AG04450 (cell line): ENCODE measurements at regions not wholly inside any gene's neighbourhood (a gene's known extent, or its start where the extent isn't known, plus 50 kb on each side); places are given as distances from the start of the nearest gene placed in this dataset.

ENCODE experiments used
- CTCF ChIA-PET: fragments of 300-600, 350-600 bp; formaldehyde crosslinking; extraction: SDS; loops from one replicate; lab custom pipeline; 2022; ENCODE audit warnings: antibody characterized with exemption, inconsistent platforms; lab: Charles Lee
- POLR2A ChIA-PET: fragments of 350-600 bp; formaldehyde crosslinking; extraction: SDS; loops from one replicate; lab custom pipeline; 2021; ENCODE audit warnings: antibody characterized with exemption, inconsistent platforms; lab: Yijun Ruan, JAX
- DNase-seq: peaks from one replicate; pipeline ENCODE4 v3.0.0-alpha.2; 2011; ENCODE audit warnings: low read depth, low spot score
- H3K27ac ChIP-seq: one replicate; pipeline ENCODE4 v1.5.1; 2012; ENCODE audit warnings: low read depth, low read length, control low read depth
- H3K27me3 ChIP-seq: one replicate; pipeline ENCODE4 v1.6.0; 2012; ENCODE audit warnings: low read length; ENCODE audit not compliant: control insufficient read depth, insufficient read depth
- H3K4me3 ChIP-seq: 2 replicates; pipeline ENCODE4 v1.5.1; 2011; ENCODE audit warnings: mild to moderate bottlenecking, low read depth, low read length, control low read depth
- H3K9me3 ChIP-seq: 2 replicates; pipeline ENCODE4 v1.5.1; 2012; ENCODE audit warnings: low read length; ENCODE audit not compliant: control insufficient read depth, insufficient read depth
- TF ChIP-seq, protein P1 (sequence below): IDR thresholded peaks from 2 replicates; pipeline ENCODE4 v1.5.1; 2011; ENCODE audit warnings: low read depth, low read length, control low read depth, inconsistent platforms

DNA sequence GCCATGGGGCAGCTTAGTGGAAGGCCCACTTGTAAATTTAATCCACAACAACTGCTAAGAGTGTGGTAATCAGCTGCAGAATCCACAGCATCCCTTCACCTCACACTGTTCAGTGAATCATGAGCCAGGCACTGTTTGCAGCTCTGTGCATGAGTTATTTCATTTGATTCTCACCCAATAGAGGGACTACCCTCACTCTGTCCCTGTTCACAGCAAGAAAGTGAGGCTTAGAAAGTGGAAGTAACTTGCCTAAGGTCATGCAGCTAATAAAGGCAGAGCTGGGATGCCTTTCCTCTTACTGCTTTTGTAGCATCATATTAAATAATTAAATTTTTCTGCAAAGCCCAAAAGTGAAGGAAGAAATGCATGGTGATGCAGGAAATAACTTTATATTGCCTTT, 346.5 kb upstream of the PLD5 start:
- Histone ChIP-seq H3K9me3 (peaks cover 28% of the 10 kb centered on the region), H3K27me3 (no peaks in the 10 kb centered on the region), H3K27ac (no peak overlapping the region), H3K4me3 (no peak overlapping the region)
- TF ChIP-seq, protein P1, sequence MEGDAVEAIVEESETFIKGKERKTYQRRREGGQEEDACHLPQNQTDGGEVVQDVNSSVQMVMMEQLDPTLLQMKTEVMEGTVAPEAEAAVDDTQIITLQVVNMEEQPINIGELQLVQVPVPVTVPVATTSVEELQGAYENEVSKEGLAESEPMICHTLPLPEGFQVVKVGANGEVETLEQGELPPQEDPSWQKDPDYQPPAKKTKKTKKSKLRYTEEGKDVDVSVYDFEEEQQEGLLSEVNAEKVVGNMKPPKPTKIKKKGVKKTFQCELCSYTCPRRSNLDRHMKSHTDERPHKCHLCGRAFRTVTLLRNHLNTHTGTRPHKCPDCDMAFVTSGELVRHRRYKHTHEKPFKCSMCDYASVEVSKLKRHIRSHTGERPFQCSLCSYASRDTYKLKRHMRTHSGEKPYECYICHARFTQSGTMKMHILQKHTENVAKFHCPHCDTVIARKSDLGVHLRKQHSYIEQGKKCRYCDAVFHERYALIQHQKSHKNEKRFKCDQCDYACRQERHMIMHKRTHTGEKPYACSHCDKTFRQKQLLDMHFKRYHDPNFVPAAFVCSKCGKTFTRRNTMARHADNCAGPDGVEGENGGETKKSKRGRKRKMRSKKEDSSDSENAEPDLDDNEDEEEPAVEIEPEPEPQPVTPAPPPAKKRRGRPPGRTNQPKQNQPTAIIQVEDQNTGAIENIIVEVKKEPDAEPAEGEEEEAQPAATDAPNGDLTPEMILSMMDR = no peak
- DNase-seq = no peak
- CTCF ChIA-PET = no interaction called here
- POLR2A ChIA-PET = no interaction called here

DNA sequence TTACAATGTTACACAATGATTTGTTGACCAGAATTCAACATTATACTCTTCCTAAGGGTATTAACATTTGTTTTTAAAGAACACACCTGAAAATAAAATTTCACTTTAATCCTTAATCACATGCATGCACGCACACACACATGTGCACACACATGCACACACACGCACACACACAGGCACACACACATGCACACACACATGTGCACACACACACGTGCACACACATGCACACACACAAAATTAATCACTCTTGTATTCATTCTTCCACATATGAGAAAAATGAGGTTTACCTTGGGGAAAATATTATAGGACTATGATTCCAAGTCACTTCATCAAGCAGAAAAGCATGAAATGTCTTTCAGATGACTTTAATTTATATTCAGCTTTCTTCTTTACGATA, 331.8 kb upstream of the PLD5 start:
- DNase-seq = no peak
- ChIA-PET POLR2A (no interaction called here), CTCF (no interaction called here)
- Histone ChIP-seq H3K9me3 (peaks cover 21% of the 10 kb centered on the region), H3K27me3 (no peaks in the 10 kb centered on the region), H3K27ac (no peak overlapping the region), H3K4me3 (no peak overlapping the region)
- TF ChIP-seq, protein P1 = no peak

- no peak for DNase-seq
- POLR2A ChIA-PET = no interaction called here
- CTCF ChIA-PET = no interaction called here
- TF ChIP-seq, protein P1 = no peak
- Histone ChIP-seq H3K4me3 (no peak overlapping the region), H3K27ac (no peak overlapping the region), H3K9me3 (peaks cover 21% of the 10 kb centered on the region), H3K27me3 (no peaks in the 10 kb centered on the region)
Observed at GRCh38 chr1:242854466-242854865, 330.0 kb upstream of the PLD5 start.

DNA sequence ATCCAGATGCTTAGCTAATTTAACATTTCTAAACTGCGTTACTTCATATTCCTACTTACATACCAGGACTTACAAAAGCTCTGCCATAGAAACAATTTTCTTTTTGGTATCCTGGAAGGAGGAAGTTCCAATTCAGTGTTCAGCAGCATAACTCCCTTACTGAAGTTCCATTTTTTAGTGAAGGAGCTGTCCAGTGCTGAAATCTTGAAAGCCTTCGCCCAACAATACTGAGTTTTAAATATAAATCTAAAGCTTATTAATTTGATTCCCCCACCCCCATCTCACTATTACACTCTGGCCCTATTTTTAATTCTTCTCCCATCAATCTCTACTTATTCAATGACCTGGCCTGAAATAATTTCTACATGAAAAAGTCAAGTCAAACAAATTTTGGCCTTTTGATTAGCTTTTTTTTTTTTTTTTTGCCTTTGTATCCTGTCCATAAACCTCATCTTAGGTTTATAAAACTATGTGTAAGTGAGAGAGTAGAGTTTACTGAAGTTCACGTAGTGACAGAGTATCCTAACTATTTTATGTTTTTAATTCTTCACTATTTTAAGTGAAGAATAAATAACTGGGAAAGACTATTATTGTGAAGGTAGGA, 323.0 kb upstream of the PLD5 start:
- CTCF ChIA-PET = no interaction called here
- peaks cover 5% of the 10 kb centered on the region; the same call in 1 of the 2 replicates for H3K9me3 ChIP-seq
- no peak overlapping the region for H3K27ac ChIP-seq
- TF ChIP-seq, protein P1 = no peak
- DNase-seq = no peak
- H3K27me3 ChIP-seq = no peaks in the 10 kb centered on the region
- POLR2A ChIA-PET = no interaction called here
- no peak overlapping the region for H3K4me3 ChIP-seq

GRCh38 chr1:242842094-242842493, 317.6 kb upstream of the PLD5 start:
- CTCF ChIA-PET = no interaction called here

More at GRCh38 chr1:242842094-242842493, 317.6 kb upstream of the PLD5 start:
- POLR2A ChIA-PET = no interaction called here
- Histone ChIP-seq H3K4me3 (no peak overlapping the region), H3K27me3 (no peaks in the 10 kb centered on the region), H3K27ac (no peak overlapping the region), H3K9me3 (peaks cover 17% of the 10 kb centered on the region)
- TF ChIP-seq, protein P1 = no peak
- no peak for DNase-seq
